H9 (cell line): ENCODE measurements at regions not wholly inside any gene's neighbourhood (a gene's known extent, or its start where the extent isn't known, plus 50 kb on each side); places are given as distances from the start of the nearest gene placed in this dataset.

Experiments used
- DNase-seq: peaks from one replicate; pipeline ENCODE4 v3.0.0-alpha.2; 2017
- H2AFZ ChIP-seq: one replicate; pipeline ENCODE4 v1.6.1; 2013; ENCODE audit warnings: mild to moderate bottlenecking, low read length, control low read depth, moderate library complexity
- H2AK5ac ChIP-seq: 2 replicates; pipeline ENCODE4 v1.6.1; 2013; ENCODE audit warnings: low read length, control low read depth, mixed read lengths; ENCODE audit not compliant: insufficient read length
- H2BK120ac ChIP-seq: one replicate; pipeline ENCODE4 v1.6.1; 2013; ENCODE audit warnings: low read depth, mild to moderate bottlenecking, low read length, control low read depth, inconsistent platforms; ENCODE audit not compliant: poor library complexity, severe bottlenecking
- H2BK12ac ChIP-seq: 2 replicates; pipeline ENCODE4 v1.6.1; 2013; ENCODE audit warnings: low read length, control low read depth, mixed read lengths, low read depth; ENCODE audit not compliant: insufficient read length
- H2BK15ac ChIP-seq: 2 replicates; pipeline ENCODE4 v1.6.1; 2013; ENCODE audit warnings: low read depth, low read length, control low read depth
- H2BK20ac ChIP-seq: one replicate; pipeline ENCODE4 v1.6.1; 2013; ENCODE audit warnings: low read depth, mild to moderate bottlenecking, low read length, control low read depth, inconsistent platforms; ENCODE audit not compliant: poor library complexity, severe bottlenecking
- H2BK5ac ChIP-seq: 2 replicates; pipeline ENCODE4 v1.6.1; 2013; ENCODE audit warnings: low read length, control low read depth, mixed read lengths; ENCODE audit not compliant: insufficient read length
- H3K14ac ChIP-seq: 2 replicates; pipeline ENCODE4 v1.6.1; 2013; ENCODE audit warnings: low read length, control low read depth; ENCODE audit not compliant: insufficient read depth
- H3K18ac ChIP-seq: 2 replicates; pipeline ENCODE4 v1.6.1; 2013; ENCODE audit warnings: low read depth, mild to moderate bottlenecking, mixed read lengths, low read length, control low read depth; ENCODE audit not compliant: insufficient read length
- H3K23ac ChIP-seq: 2 replicates; pipeline ENCODE4 v1.6.1; 2013; ENCODE audit warnings: low read length, control low read depth, mixed read lengths, low read depth; ENCODE audit not compliant: insufficient read length
- H3K23me2 ChIP-seq: 2 replicates; pipeline ENCODE4 v1.6.1; 2013; ENCODE audit warnings: low read depth, mild to moderate bottlenecking, mixed read lengths, low read length, control low read depth; ENCODE audit not compliant: insufficient read length, poor library complexity, severe bottlenecking
- H3K27ac ChIP-seq: 2 replicates; pipeline ENCODE4 v1.5.1; 2013; ENCODE audit warnings: low read length, control low read depth, mixed read lengths, low read depth; ENCODE audit not compliant: insufficient read length
- H3K27me3 ChIP-seq: 2 replicates; pipeline ENCODE4 v1.6.1; 2013; ENCODE audit warnings: low read length, control low read depth, inconsistent platforms; ENCODE audit not compliant: insufficient read depth
- H3K4ac ChIP-seq: 2 replicates; pipeline ENCODE4 v1.6.1; 2013; ENCODE audit warnings: low read depth, mild to moderate bottlenecking, control low read depth, inconsistent platforms, low read length, moderate library complexity
- H3K4me1 ChIP-seq: 2 replicates; pipeline ENCODE4 v1.6.1; 2013; ENCODE audit warnings: low read length, control low read depth, inconsistent platforms; ENCODE audit not compliant: insufficient read depth
- H3K4me2 ChIP-seq: 2 replicates; pipeline ENCODE4 v1.6.1; 2013; ENCODE audit warnings: low read length, control low read depth, mixed read lengths; ENCODE audit not compliant: insufficient read length, insufficient read depth
- H3K56ac ChIP-seq: 2 replicates; pipeline ENCODE4 v1.6.1; 2013; ENCODE audit warnings: low read depth, mild to moderate bottlenecking, mixed read lengths, low read length, control low read depth; ENCODE audit not compliant: insufficient read length
- H3K79me1 ChIP-seq: 2 replicates; pipeline ENCODE4 v1.6.1; 2013; ENCODE audit warnings: low read depth, mild to moderate bottlenecking, moderate library complexity, low read length, control low read depth, inconsistent platforms; ENCODE audit not compliant: insufficient read depth, poor library complexity, severe bottlenecking
- H3K79me2 ChIP-seq: 2 replicates; pipeline ENCODE4 v1.6.1; 2013; ENCODE audit warnings: low read length, control low read depth, inconsistent platforms; ENCODE audit not compliant: insufficient read depth
- H3K9ac ChIP-seq: 2 replicates; pipeline ENCODE4 v1.6.1; 2013; ENCODE audit warnings: low read length, control low read depth, mixed read lengths; ENCODE audit not compliant: insufficient read length; ENCODE audit errors: extremely low read depth
- H3K9me3 ChIP-seq: one replicate; pipeline ENCODE4 v1.6.1; 2013; ENCODE audit warnings: low read depth, low read length, inconsistent platforms; ENCODE audit not compliant: control insufficient read depth
- H3T11ph ChIP-seq: one replicate; pipeline ENCODE4 v1.6.1; 2013; ENCODE audit warnings: mild to moderate bottlenecking, low read length, control low read depth, inconsistent platforms
- H4K20me1 ChIP-seq: one replicate; pipeline ENCODE4 v1.6.1; 2013; ENCODE audit not compliant: control insufficient read depth, insufficient read length, insufficient read depth
- H4K5ac ChIP-seq: 2 replicates; pipeline ENCODE4 v1.6.1; 2013; ENCODE audit warnings: low read depth, mild to moderate bottlenecking, mixed read lengths, low read length, control low read depth; ENCODE audit not compliant: insufficient read length
- H4K8ac ChIP-seq: replicated peaks from 2 replicates; pipeline ENCODE4 v1.6.1; 2013; ENCODE audit warnings: low read length, control low read depth, mixed read lengths, low read depth; ENCODE audit not compliant: insufficient read length
- H4K91ac ChIP-seq: 2 replicates; pipeline ENCODE4 v1.6.1; 2013; ENCODE audit warnings: low read depth, mild to moderate bottlenecking, moderate library complexity, mixed read lengths, low read length, control low read depth; ENCODE audit not compliant: insufficient read length
- H3K27ac Mint-ChIP-seq, 3 experiments: 2 replicates in 2 of 3; 3 replicates in 1 of 3; pipeline ENCODE4 v1.8.0; 2020 to 2021; ENCODE audit warnings: mixed read lengths in 3 of 3, mild to moderate bottlenecking in 1 of 3, moderate library complexity in 1 of 3
- H3K27me3 Mint-ChIP-seq: 2 replicates; pipeline ENCODE4 v1.8.0; 2021; ENCODE audit warnings: low read depth, mild to moderate bottlenecking, moderate library complexity, mixed read lengths
- H3K36me3 Mint-ChIP-seq, 3 experiments: 2 replicates in 2 of 3; 3 replicates in 1 of 3; pipeline ENCODE4 v1.8.0; 2020 to 2021; ENCODE audit warnings: low read depth in 3 of 3, mixed read lengths in 3 of 3; ENCODE audit not compliant: insufficient read depth in 1 of 3
- H3K4me1 Mint-ChIP-seq, 2 experiments: 2 replicates each; pipeline ENCODE4 v1.8.0; 2020; ENCODE audit warnings: mixed read lengths in 2 of 2
- H3K4me3 Mint-ChIP-seq, 2 experiments: 2 replicates in 1 of 2; 3 replicates in 1 of 2; pipeline ENCODE4 v1.8.0; 2020 to 2021; ENCODE audit warnings: mild to moderate bottlenecking in 2 of 2, mixed read lengths in 2 of 2, moderate library complexity in 1 of 2
- H3K9me3 Mint-ChIP-seq, 2 experiments: 2 replicates in 1 of 2; 3 replicates in 1 of 2; pipeline ENCODE4 v1.8.0; 2020; ENCODE audit warnings: mild to moderate bottlenecking in 2 of 2, mixed read lengths in 2 of 2, moderate library complexity in 1 of 2
- WGBS: extraction: QIAGEN DNeasy Blood & Tissue Kit; methylation state at CpG from one replicate; pipeline ENCODE4 v1.1.7; 2013; ENCODE audit warnings: missing lambda C conversion rate, low lambda C conversion rate, mixed read lengths; ENCODE audit not compliant: insufficient read length; ENCODE audit errors: extremely low coverage; 5-methylcytosine and 5-hydroxymethylcytosine counted together
- TF ChIP-seq, protein P1 (sequence below): fragments of 200-600 bp; sonication (generic); conservative IDR thresholded peaks from 3 replicates; pipeline ENCODE4 v1.8.0; 2021; ENCODE audit warnings: antibody characterized with exemption, mild to moderate bottlenecking

DNA sequence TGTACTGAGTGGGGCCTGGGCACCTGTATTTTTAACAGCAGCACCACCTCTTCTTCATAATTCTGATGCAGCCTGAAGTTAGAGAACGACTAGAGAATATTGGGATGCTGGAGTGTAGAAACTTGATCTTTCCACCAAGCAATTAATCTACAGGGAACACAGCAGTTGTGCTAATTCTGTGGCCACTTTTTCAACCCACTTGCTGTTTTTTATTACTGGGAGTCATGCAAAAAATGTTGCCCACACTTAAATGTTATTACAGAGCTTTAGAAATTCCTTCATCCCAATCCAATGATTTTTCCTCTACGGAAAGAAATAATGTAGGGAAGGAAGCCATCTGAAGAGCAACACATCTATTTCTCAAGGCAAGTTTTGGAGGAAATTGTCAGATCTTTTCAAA lies 190.9 kb upstream of the TUT7 start:
- Histone ChIP-seq H3K56ac (no peak overlapping the region), H4K91ac (no peak overlapping the region), H4K8ac (no peak overlapping the region), H3K79me1 (no peaks in the 10 kb centered on the region), H2BK120ac (no peak overlapping the region), H2AFZ (no peak overlapping the region), H3K23ac (no peak overlapping the region), H3K23me2 (no peaks in the 10 kb centered on the region), H2BK5ac (no peak overlapping the region), H3K79me2 (no peaks in the 10 kb centered on the region), H3K9ac (no peak overlapping the region), H4K5ac (no peak overlapping the region), H3K9me3 (no peaks in the 10 kb centered on the region), H3K14ac (no peak overlapping the region), H2BK12ac (no peak overlapping the region), H3K27ac (no peak overlapping the region), H3K27me3 (no peaks in the 10 kb centered on the region), H2AK5ac (no peak overlapping the region), H3K18ac (no peak overlapping the region), H3K4ac (no peak overlapping the region), H3T11ph (no peak overlapping the region), H3K4me1 (peaks cover 13% of the 10 kb centered on the region; the same call in 1 of the 2 replicates), H3K4me2 (no peak overlapping the region), H4K20me1 (no peaks in the 10 kb centered on the region), H2BK15ac (no peak overlapping the region), H2BK20ac (no peak overlapping the region)
- H3K9me3 Mint-ChIP-seq: no peaks in the 10 kb centered on the region; a peak in 1 of 5 replicates
- no peaks in the 10 kb centered on the region for H3K36me3 Mint-ChIP-seq
- TF ChIP-seq, protein P1, sequence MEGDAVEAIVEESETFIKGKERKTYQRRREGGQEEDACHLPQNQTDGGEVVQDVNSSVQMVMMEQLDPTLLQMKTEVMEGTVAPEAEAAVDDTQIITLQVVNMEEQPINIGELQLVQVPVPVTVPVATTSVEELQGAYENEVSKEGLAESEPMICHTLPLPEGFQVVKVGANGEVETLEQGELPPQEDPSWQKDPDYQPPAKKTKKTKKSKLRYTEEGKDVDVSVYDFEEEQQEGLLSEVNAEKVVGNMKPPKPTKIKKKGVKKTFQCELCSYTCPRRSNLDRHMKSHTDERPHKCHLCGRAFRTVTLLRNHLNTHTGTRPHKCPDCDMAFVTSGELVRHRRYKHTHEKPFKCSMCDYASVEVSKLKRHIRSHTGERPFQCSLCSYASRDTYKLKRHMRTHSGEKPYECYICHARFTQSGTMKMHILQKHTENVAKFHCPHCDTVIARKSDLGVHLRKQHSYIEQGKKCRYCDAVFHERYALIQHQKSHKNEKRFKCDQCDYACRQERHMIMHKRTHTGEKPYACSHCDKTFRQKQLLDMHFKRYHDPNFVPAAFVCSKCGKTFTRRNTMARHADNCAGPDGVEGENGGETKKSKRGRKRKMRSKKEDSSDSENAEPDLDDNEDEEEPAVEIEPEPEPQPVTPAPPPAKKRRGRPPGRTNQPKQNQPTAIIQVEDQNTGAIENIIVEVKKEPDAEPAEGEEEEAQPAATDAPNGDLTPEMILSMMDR: no peak
- no CpG with 5 or more reads among the region's 2 CpGs for WGBS
- no peak overlapping the region for H3K27ac Mint-ChIP-seq
- peaks cover 38 to 47% of the 10 kb centered on the region in 2 experiments for H3K4me1 Mint-ChIP-seq
- H3K4me3 Mint-ChIP-seq: no peak overlapping the region
- H3K27me3 Mint-ChIP-seq: no peaks in the 10 kb centered on the region; the same call in 1 of the 2 replicates
- no peak for DNase-seq
